Activated CD4-positive, alpha-beta T cell treated with anti-CD3 and anti-CD28 coated beads, Interleukin-2, amount 50 U/mL, for 4 hours (primary cell): ENCODE measurements at regions not wholly inside any gene's neighbourhood (a gene's known extent, or its start where the extent isn't known, plus 50 kb on each side); places are given as distances from the start of the nearest gene placed in this dataset.

Experiments used
- DNase-seq, 2 experiments: peaks; one replicate each; pipeline ENCODE4 v3.0.0-alpha.2; 2020

DNA sequence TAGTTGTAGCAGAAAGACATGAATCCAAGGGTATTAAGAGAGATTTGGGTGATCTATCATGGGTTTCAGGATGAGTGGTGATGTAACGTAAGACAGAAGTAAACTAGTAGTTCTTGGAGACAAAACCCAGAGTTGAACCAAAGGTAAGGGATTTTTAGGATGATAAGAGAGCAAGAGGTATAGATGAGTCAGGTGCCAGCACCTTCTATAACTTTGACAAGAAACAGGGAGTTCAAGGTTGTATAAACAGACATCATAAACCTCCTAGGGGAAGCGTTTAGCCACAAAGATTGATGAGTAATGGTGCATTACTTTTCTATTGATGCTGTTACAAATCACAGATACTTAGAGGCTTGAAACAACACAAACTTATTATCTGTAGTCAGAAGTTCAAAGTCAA, 447.3 kb upstream of the ARHGEF26 start:
- no peak for DNase-seq

DNA sequence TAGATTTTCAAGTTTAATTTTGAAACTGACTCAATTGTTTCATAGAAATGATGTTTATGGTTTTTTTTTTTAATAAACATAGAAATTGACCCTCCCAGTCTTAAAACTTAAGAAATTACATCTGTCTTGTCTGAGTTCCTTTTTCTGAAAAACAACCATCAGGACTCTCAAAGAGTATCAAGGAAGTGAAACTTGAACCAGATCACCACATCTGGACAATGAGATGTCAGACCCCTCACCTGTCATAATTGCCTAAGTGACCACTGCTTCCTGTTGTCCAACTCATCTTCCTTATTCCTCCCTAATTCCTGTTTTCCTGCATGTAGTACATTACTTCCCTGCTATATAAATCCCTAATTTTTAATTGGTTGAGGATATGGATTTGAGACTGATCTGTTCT, 441.5 kb upstream of the ARHGEF26 start:
- DNase-seq: no peak

DNA sequence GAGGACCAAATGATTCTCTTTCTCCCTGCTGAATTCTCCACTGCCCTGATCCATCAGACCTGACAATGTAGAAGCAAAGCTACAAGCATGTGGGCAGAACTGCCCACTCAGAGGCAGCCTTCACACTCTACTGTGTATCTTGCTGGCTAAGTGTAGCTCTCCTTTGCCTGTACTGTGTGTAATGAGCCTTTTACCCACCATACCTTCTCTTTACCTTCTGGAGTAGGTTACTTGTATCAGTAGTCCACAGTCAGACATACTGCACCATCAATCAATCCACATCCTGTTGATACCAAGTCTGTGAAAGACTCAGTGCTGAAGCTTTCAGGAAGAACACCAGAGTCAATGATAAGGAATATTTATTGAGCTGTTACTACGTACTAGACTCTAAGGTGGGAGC, 440.7 kb upstream of the ARHGEF26 start:
- no peak for DNase-seq

DNA sequence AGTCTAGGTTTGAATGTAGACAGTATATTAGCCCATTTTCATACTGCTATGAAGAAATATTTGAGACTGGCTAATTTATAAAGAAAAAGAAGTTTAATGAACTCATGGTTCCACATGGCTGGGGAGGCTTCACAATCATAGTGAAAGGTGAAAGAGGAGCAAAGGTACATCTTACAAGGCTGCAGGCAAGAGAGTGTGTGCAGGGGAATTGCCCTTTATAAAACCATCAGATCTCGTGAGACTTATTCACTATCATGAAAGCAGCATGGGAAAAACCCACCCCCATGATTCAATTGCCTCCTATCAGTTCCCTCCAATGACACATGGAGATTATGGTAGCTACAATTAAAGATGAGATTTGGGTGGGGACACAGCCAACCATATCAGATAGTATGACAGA, 440.1 kb upstream of the ARHGEF26 start:
- DNase-seq: no peak

DNA sequence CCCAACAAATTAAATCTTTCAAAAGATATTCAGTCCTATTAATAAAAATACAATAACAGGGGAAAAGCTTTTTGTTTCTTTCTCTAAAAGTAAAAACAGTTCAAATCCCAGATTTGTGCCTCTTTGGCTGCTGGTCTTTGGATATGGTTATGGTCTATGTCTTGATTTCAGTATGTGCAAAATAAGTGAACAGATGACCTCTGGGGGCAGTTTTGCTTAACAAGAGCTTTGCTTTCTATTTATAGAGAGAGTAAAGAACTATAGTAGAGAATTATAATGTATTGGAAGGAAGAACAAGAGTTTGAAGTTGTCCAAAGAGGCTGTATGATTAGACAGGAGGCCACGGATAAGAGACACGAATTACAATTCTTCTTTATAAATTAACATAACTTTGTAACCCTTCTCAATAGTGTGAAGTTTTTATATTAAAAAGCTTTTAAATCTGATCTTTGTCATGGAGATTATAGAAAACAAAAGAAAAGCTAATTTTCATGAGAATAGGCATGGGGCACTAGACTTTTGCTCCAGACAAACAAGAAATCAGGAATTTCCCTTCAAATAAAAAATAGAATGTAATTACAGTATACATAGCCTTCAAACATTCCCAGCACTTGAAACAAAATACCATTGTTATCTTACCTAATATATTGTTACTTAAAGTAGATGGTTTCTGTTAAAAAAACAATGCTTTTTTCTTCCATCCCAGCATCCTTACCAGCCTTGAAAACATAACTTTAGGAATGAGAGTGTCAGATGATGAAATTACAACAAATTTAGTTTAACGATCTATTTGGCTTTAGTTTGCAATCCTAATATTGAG, 432.7 kb upstream of the ARHGEF26 start:
- no peak for DNase-seq

DNA sequence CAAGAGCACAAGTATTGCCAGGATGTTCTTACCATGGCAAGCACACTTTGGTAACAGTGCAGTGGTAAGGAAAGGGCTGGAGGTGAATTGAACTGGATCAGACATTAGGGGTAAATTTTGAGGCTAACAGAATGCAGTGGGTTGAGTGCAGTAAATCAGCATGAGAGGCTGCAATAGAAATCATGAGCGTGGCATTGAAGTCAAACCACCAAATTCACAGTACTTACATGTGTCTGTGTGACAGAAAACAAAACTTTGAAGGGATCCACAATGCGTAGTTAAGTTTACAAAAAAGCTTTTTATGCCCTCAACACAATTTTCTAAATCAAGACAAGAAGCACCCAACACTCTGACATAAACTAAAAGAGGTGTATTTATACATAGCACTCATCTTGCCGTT, 428.0 kb upstream of the ARHGEF26 start:
- no peak for DNase-seq

DNA sequence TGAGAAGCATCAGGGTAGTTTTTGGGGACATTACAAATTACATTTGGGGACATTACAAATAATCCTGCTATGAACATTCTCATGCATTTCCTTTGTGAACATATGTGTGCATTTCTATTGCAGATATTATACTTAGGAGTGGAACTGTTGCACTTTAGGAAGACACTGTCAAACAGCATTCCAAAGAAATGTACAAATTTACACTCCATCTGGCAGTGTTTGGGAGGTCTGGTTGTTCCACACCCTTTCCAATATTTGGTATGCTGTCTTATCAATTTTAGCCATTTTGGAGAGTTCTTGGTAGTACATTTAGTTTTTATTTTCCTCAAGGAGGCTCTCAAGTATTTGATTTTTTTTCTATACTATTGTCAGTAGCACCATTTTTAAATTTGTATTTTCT, 419.1 kb upstream of the ARHGEF26 start:
- DNase-seq: no peak

DNA sequence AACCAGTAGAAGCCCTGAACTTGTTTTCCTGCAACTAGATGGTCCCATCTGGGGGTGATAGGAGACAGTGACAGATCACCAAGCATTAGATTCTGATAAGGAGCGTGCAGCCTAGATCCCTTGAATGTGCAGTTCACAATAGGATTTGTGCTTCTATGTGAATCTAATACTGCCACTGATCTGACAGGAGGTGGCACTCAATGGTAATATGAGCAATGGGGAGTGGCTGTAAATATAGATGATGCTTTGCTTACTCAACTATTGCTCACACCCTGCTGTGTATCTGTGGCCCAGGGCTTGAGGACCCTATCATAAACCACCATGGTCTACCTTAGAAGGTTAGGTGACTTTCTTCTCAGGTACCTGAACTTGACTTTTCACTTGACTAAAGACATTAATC, 417.1 kb upstream of the ARHGEF26 start:
- no peak for DNase-seq

DNA sequence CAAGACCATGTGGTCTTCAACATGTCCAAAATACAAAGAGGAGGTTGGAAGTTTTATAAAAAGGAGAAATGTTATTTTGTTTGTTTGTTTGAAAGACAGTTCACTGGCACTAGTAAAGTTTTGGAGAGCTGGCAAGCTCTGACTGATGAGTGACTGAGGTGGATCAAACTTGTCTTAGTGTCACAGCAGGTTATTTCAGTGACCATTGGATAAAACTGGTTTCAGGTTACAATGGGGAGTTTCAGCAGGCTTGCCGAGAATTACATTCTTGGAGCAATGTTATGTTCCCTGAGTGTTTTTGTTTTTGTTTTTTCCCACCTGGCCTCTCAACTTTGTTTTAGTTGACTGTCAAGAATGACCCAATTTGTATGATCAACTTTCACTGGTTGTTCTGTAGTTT, 414.5 kb upstream of the ARHGEF26 start:
- no peak for DNase-seq

DNA sequence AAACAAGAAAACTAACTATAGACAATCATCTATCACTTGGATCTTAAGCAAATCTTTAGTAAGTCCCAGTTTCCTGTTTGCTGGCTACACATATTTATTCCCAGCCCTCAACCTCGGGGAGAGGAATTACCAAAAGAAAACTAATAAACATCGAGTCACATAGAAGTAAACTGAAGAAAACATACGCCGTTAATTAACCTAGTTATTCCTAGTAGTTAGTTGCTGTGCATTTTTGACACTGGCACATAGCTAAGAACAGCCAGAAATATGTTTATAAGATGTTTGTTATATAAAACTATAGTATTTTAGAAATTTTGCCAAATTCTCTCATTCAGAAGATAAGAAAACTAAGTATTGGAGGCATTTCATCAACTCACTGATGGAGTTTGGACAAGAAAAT, 407.2 kb upstream of the ARHGEF26 start:
- DNase-seq: no peak

DNA sequence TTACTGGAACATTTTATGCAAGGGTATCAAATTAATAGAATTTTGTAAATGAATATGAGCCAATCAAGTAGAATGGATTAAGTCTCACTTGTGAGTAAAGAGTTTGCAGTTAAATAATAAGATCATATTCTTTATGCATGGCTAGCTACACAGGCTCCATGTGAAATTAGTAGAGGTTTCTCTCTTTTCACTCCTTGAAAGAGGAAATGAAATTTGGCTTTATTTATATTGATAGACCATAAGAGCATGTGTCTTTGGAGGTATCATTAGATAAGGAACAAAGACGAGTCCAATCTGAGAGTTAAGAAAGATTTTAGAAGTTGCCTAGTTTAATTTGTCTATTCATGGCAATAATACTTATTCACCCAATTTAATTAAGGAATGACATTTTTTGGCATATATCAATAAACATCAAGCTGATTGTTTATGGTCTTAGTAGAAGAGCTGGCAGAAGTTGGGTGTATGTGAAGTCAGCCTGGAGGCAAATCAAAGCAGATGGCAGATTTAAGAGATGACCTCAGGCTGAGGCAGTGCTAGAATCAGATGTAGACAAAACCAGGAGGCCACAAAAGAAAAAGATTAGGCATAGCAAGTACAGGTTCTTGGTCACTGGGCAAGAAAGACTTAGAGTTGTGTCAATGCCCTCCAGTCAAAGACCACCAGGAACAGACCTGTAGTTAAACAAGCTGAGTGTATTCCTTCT, 406.5 kb upstream of the ARHGEF26 start:
- DNase-seq: no peak

DNA sequence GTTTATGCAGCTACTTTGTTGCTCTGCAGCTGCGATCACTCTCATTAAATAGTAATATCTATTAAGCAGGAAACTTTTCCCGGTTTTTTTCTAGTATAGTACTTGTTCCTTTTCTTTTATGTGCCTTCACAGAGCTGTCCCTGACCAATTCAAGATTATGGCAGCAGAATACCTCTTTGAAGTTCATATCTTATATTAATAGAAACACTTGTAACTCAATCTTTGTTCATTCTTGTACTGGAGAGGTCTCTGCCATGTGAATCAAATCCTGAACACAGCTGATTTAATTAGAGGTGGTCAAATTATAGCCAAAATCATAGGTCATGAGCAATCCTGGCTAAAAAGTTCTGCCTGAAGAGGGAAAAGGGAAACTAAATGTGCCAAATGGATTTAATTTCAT, 399.0 kb upstream of the ARHGEF26 start:
- DNase-seq: no peak

DNA sequence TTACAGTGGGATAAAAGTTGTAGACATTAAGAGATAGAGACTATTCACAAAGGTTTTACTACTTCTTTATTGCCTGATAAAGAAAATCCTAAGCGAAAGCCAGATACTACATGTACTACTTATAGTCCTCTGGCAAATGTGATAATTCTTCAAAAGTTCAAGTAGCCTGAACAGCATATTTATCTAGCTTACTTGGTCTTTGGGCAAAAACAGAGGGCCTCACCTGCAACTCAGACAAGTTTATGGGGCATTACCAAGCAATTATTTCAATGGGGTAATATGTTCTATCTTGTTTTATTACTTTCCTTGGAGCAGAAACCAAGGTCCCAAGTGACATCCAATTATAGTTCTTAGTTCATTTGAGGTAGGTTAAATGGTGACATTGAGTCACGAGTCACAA, 390.1 kb upstream of the ARHGEF26 start:
- DNase-seq: no peak

DNA sequence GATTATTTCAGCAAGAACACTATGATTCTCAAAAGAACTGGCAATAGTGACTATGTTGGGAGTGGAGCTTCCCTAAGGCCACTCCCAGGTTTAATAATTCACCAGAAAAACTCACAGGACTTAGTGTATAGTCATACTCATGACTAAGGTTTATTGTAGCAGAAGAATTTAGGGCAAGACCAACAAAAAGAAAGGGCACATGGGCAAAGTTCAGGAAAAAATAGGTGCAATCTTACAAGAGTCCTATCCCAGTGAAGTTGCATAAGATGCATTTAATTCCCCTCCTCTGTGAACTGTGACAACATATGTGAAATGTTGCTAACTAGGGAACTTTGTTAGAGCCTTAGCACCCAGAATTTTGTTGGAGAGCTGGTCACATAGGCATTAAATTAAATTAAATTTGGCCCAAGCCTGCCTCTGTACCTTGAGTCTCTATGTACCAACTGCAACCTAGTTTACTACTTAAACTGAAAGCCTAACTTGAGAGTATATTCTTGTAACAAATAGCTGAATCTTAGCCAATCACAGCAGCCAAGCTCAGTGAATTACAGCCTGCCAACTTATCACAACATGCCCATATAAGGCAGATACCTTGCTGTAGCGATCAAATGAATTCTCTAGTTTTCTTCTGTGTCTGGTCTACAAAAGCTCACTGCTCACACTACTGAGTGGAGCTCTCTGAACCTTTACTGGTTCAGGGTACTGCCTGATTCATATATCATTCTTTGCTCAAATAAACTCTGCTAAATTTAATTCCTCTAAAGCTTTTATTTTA, 386.2 kb upstream of the ARHGEF26 start:
- DNase-seq: no peak

DNA sequence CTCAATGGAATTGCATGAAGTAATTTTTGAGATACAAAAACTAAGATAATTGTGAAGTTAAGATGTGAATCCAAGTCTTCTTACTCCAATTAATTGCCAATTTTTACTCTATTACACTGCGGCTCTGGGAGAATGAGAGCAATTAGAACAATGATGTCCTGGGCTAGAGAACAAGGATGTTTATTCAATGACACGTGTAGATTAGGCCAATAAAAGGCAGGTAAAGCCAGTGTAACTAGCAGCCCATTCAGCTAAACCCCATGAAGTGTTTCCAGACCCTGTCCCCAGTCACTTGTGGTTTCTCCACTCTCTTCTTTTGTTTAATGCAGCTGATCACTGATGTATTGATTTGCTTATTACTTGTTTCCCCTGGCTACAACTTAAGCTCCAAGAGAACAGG, 381.1 kb upstream of the ARHGEF26 start:
- DNase-seq: no peak

DNA sequence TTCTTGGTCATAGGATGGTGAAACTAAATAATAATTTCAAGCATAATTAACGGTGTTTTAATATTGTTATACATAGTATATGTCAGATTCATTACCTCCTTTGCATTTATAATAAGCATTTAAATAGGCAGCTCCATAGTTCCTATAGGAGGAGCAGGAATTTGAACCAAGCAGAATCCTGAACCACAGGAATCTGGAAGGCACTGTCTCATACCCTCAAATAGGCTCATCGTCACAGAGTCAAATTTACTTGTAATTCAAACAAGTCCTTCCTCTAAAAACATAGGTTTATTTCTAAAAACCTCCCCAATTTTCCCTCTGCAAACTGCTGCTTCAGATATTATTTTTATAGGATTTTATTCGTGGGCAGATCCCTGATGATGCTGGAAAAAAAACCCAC, 376.3 kb upstream of the ARHGEF26 start:
- no peak for DNase-seq

DNA sequence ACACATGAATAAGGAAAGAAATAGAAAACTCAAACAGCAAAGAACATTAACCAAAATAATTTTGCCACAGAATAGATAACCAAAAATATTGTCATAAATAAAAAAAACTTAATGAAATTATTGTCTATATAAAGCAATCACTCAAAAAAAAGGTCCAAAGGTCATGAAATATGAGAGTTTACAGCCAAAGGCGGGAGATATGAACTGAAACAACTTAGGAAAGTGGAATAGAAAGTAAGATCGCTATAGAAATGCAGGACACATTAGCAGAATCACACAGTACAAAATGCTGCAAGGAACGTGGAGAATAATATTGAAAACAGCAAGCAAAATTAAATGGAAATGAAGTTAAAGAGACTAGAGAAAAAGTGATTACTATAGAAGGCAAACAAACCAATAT, 375.0 kb upstream of the ARHGEF26 start:
- no peak for DNase-seq

DNA sequence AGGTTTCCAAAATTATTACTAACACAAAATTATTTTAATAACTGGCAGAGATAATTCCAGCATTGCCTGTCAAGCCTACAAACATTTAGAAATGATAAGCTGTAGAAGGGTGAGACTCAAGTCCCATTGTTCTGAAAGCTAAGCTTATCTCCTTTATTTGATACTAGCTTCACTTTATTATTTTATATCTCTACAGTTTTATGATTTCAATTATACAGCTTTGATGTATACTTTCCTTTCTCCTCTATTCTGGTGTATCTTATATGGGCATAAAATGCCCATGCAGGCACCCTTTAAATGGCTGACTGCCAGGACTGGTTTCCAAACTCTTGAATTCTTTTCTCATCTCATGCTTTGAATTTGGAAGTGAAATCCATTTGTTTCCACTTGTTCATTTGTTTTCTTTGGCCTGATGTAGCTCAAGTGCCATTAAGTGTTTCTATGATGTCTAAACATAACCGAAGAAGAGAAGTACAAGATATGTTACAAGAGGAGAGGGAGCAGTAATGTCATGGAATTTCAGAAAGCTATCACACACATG, 372.1 kb upstream of the ARHGEF26 start:
- DNase-seq: no peak

DNA sequence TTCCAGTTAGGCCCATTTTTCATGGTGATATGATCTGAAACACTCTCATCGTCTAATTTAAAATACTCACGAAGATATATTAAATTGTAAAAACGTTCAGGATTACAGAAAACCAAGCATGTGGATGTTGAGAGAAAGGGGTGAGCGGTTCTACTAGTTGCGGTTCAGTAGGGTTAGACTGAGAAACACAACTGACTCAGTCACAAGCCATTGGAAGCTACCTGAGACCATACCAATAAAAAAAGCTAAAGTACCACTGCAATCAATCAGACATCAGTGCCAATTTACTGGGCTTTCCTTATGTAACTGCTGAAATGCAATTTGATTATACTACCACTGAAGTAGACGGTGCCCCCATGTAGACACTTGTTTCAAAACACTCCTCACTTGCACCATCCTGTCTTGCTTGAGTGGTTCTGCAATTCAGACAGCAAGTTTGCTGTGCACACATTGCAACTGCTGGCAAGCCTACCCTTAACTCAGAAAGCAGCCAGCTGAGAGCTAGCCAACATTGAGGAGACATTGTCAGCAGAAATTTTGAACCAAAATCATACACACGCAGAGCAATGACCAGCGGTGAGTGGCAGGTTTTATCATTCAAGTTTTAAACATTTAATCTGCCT, 368.7 kb upstream of the ARHGEF26 start:
- no peak for DNase-seq

DNA sequence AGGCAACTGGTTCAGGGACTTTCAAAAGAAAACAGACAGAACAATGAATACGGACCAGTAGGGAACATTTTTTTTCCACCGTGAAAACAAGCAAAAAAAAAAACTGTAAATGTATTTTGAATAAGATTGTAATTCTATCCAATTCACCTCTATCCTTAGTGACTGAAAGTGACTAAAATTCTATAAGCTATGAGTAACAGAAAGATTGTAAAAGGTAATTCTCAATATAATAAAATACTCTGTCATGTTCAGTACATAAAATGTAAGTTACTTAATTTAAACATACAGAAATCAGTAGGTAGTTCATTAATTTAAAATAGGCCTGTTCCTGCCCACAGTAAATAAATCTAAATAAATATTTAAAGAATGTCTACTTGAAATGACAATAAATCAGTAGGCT, 368.2 kb upstream of the ARHGEF26 start:
- no peak for DNase-seq

DNA sequence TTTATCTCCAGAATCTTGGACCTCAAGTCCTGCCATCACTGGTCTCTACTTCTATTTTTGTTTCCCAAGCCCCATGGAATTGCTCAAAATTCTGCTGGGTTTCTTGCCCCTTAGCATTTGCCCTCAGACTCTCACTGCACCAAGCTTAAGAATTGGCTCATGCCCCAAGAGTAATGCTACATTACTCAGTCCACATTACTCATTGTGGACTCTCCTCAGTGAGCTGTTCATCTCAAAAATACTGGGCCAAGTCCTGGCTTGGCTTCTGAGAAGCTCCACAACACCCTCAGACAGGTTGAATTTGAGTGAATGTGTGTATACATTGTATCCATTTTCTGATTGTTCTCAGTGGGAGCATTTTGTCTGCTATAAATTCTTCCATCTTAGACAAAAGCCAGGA, 364.4 kb upstream of the ARHGEF26 start:
- no peak for DNase-seq

DNA sequence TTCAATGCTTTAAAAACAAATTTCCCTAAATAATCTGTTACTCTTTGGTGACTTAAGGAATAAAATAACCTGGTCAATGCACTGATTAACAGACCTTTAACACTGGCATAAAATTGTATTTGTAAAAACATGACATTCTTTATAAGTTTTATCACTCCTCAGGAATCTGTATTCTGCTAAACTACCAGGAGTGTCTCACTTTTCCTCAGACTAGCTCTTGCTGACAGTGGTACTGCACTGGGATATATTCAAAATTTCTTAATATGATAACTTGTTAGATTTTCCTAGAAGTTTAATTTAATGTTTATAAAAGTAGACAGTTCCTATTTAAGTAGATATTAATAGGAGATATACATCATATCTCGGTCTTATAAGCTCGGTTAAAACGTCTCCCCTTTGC, 363.4 kb upstream of the ARHGEF26 start:
- no peak for DNase-seq

DNA sequence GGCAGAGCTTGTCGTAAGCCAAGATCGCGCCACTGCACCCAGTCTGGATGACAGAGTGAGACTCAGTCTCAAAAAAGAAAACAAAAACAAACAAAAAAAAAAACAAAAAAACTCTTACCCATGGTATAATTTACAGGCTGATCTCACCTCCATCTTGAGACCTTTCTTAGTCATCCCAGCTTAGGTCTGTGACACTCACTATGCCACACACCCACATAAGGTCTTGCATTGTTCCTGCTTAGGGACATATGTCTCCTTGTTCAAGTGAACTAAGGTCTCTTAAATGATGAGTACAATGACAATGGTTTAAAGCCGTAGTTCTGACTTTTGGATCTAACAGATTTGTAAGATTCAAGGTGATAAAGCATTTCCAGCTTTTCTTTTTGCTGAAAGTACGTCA, 360.2 kb upstream of the ARHGEF26 start:
- DNase-seq: no peak
